ENCODE measurements at regions not wholly inside any gene's neighbourhood (a gene's known extent, or its start where the extent isn't known, plus 50 kb on each side); places are given as distances from the start of the nearest gene placed in this dataset.

DNA sequence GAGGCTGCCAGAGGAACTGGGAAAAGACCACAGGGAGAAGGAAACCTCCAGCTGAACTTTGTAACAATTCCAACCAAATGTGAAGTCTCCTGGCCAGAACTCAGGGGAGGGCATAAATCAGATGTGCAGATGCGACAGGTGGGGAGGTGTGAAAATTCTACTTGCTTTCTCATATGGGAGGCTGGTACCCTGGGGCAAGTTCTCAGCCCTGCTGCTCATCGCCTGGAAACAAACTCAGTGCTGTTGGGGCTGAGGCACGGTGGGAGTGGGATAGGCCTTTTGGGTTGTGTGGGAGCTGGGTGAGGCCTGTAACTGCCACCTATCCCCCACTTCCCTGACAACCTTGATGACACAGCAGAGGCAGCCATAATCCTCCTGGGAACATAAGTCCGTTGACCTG lies 179.6 kb downstream of the ASB1 start:
- H3K4me1 Mint-ChIP-seq (ENCODE audit: unreplicated experiment): no peaks in the 10 kb centered on the region
- no peak overlapping the region for H3K4me3 Mint-ChIP-seq (ENCODE audit: unreplicated experiment)
- H3K27ac Mint-ChIP-seq (ENCODE audit: unreplicated experiment): no peak overlapping the region
- no peak for DNase-seq (ENCODE audit: low spot score)
- no peaks in the 10 kb centered on the region for H3K36me3 Mint-ChIP-seq (ENCODE audit: low read depth, unreplicated experiment)
- H3K9me3 Mint-ChIP-seq (ENCODE audit: unreplicated experiment): no peaks in the 10 kb centered on the region
- no peak for TF ChIP-seq CTCF (IDR thresholded peaks at IDR 0.05; ENCODE audit: unreplicated experiment)
- H3K27me3 Mint-ChIP-seq (ENCODE audit: unreplicated experiment): no peaks in the 10 kb centered on the region

GRCh38 chr2:238613610-238614009 lies 186.9 kb downstream of the ASB1 start:
- no peaks in the 10 kb centered on the region for H3K9me3 Mint-ChIP-seq (ENCODE audit: unreplicated experiment)
- no peak overlapping the region for H3K27ac Mint-ChIP-seq (ENCODE audit: unreplicated experiment)
- TF ChIP-seq CTCF (IDR thresholded peaks at IDR 0.05; ENCODE audit: unreplicated experiment): no peak
- H3K4me1 Mint-ChIP-seq (ENCODE audit: unreplicated experiment): no peaks in the 10 kb centered on the region
- no peaks in the 10 kb centered on the region for H3K36me3 Mint-ChIP-seq (ENCODE audit: low read depth, unreplicated experiment)
- H3K27me3 Mint-ChIP-seq (ENCODE audit: unreplicated experiment): no peaks in the 10 kb centered on the region
- no peak overlapping the region for H3K4me3 Mint-ChIP-seq (ENCODE audit: unreplicated experiment)
- DNase-seq (ENCODE audit: low spot score): no peak

DNA sequence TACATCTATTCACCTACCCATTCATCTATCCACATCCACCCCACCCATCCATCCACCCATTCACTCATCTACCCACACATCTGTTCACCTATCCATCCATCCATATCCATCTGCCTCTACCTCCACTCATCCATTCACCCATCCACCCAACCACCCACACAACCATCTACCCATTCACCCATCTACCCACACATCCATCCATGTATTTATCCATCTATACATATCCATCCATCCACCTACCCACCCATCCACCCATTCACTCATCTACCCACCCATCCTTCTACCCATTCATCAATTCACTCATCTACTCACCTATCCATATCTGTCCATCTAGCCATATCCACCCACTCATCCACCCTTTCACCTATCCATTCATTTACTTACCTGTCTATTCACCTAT lies 187.6 kb downstream of the ASB1 start:
- H3K4me1 Mint-ChIP-seq (ENCODE audit: unreplicated experiment): no peaks in the 10 kb centered on the region
- TF ChIP-seq CTCF (IDR thresholded peaks at IDR 0.05; ENCODE audit: unreplicated experiment): no peak
- no peak overlapping the region for H3K27ac Mint-ChIP-seq (ENCODE audit: unreplicated experiment)
- no peak for DNase-seq (ENCODE audit: low spot score)
- no peaks in the 10 kb centered on the region for H3K27me3 Mint-ChIP-seq (ENCODE audit: unreplicated experiment)
- no peak overlapping the region for H3K4me3 Mint-ChIP-seq (ENCODE audit: unreplicated experiment)
- H3K36me3 Mint-ChIP-seq (ENCODE audit: low read depth, unreplicated experiment): no peaks in the 10 kb centered on the region
- no peaks in the 10 kb centered on the region for H3K9me3 Mint-ChIP-seq (ENCODE audit: unreplicated experiment)

DNA sequence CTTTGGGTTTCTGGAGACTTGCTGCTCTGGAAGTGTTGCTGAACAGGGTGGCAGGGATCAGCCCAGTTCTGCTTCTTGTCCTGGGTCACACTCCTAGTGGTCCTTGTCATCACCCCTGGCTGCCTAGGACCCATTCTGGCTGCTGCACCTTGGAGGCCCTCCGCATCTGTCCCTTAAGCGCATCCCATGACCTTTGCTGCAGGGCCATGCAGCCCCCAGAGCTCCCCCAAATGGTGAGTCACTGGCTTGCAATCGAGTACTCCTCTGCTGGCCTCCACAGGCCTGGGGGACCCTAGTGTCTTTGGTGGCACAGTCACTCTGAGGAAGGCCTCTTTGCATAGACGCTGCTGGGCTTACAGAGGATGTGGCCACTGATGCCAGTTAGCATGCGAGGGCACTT lies 188.5 kb downstream of the ASB1 start:
- Mint-ChIP-seq H3K36me3 (ENCODE audit: low read depth, unreplicated experiment) (no peaks in the 10 kb centered on the region), H3K27ac (ENCODE audit: unreplicated experiment) (no peak overlapping the region), H3K4me1 (ENCODE audit: unreplicated experiment) (no peaks in the 10 kb centered on the region), H3K27me3 (ENCODE audit: unreplicated experiment) (no peaks in the 10 kb centered on the region), H3K9me3 (ENCODE audit: unreplicated experiment) (no peaks in the 10 kb centered on the region), H3K4me3 (ENCODE audit: unreplicated experiment) (no peak overlapping the region)
- TF ChIP-seq CTCF (IDR thresholded peaks at IDR 0.05; ENCODE audit: unreplicated experiment): no peak
- no peak for DNase-seq (ENCODE audit: low spot score)

DNA sequence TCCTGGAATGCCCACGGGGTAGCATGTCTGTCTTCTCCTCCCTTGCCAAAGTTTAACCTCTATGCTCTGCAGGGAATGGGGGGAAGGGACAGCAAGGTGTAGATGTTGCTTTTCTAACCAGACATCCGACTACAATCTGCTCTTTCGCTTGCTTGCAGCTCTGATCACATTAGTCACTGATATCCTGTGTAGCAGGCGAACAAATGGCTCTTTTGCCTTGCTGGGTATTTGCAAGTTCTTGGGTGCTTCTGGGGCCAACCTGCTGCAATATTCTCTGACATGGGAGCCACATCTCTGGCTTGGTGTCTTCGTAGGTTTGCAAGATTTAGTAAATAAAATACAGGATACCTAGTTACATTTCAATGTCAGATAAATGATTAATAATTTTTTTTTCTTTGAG lies 190.0 kb downstream of the ASB1 start:
- Mint-ChIP-seq H3K4me3 (ENCODE audit: unreplicated experiment) (no peak overlapping the region), H3K4me1 (ENCODE audit: unreplicated experiment) (no peaks in the 10 kb centered on the region), H3K9me3 (ENCODE audit: unreplicated experiment) (no peaks in the 10 kb centered on the region), H3K27me3 (ENCODE audit: unreplicated experiment) (no peaks in the 10 kb centered on the region), H3K36me3 (ENCODE audit: low read depth, unreplicated experiment) (no peaks in the 10 kb centered on the region), H3K27ac (ENCODE audit: unreplicated experiment) (no peak overlapping the region)
- no peak for DNase-seq (ENCODE audit: low spot score)
- no peak for TF ChIP-seq CTCF (IDR thresholded peaks at IDR 0.05; ENCODE audit: unreplicated experiment)

All from endothelial cell (in vitro differentiated cells).